AG04450 (cell line): ENCODE measurements at regions not wholly inside any gene's neighbourhood (a gene's known extent, or its start where the extent isn't known, plus 50 kb on each side); places are given as distances from the start of the nearest gene placed in this dataset.

ENCODE experiments used
- CTCF ChIA-PET: fragments of 300-600, 350-600 bp; formaldehyde crosslinking; extraction: SDS; loops from one replicate; lab custom pipeline; 2022; ENCODE audit warnings: antibody characterized with exemption, inconsistent platforms; lab: Charles Lee
- POLR2A ChIA-PET: fragments of 350-600 bp; formaldehyde crosslinking; extraction: SDS; loops from one replicate; lab custom pipeline; 2021; ENCODE audit warnings: antibody characterized with exemption, inconsistent platforms; lab: Yijun Ruan, JAX
- DNase-seq: peaks from one replicate; pipeline ENCODE4 v3.0.0-alpha.2; 2011; ENCODE audit warnings: low read depth, low spot score
- H3K27ac ChIP-seq: one replicate; pipeline ENCODE4 v1.5.1; 2012; ENCODE audit warnings: low read depth, low read length, control low read depth
- H3K27me3 ChIP-seq: one replicate; pipeline ENCODE4 v1.6.0; 2012; ENCODE audit warnings: low read length; ENCODE audit not compliant: control insufficient read depth, insufficient read depth
- H3K4me3 ChIP-seq: 2 replicates; pipeline ENCODE4 v1.5.1; 2011; ENCODE audit warnings: mild to moderate bottlenecking, low read depth, low read length, control low read depth
- H3K9me3 ChIP-seq: 2 replicates; pipeline ENCODE4 v1.5.1; 2012; ENCODE audit warnings: low read length; ENCODE audit not compliant: control insufficient read depth, insufficient read depth
- TF ChIP-seq, protein P1 (sequence below): IDR thresholded peaks from 2 replicates; pipeline ENCODE4 v1.5.1; 2011; ENCODE audit warnings: low read depth, low read length, control low read depth, inconsistent platforms

DNA sequence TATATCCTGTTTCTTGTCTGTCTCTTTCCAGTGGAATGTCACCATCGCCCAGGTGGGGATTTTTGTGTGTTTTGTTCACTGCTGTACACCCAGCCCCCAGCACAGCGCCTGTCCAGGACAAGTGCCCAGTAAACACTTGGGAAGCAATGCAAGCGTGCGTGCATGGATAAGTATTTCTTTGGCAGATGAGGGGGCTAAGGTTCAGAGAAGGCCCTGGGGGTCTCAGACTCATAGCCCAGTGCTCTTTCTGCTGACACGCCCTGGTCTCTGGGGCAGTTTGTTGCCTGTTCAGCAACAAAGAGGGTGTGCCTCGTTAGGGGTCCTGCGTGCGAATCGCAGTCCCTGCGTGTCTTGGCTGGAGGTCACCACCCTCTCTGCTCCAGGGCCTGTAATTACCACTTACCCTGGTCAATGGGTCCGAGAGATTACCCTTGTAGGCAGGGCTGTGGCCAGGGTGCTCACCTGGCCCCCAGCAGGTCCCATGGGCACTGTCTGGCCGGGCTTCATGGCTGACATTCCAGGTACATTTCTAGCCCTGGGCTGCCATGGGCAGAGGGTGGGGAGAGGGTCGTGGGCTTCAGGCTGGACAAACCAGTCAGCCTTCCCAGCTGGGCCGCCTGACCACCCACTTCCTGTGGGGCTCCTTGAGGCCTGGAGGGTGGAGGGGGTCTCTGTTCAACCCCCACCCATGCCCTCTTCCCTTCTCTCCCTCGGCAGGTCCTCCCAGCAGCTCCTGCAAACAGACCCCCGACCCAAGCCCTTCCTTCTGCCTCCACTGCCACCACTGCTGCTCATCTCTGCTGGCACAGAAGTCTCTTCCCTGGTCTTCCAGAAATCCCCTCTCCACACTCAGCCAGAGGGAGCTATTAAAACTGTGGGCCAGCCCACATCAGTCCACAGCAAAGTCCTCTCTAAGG is 87.1 kb downstream of the CEBPB start:
- no peak for DNase-seq
- Histone ChIP-seq H3K4me3 (no peak overlapping the region), H3K9me3 (no peaks in the 10 kb centered on the region; the same call in 1 of the 2 replicates), H3K27me3 (no peaks in the 10 kb centered on the region), H3K27ac (peak overlapping the region; percentile 21)
- TF ChIP-seq, protein P1, sequence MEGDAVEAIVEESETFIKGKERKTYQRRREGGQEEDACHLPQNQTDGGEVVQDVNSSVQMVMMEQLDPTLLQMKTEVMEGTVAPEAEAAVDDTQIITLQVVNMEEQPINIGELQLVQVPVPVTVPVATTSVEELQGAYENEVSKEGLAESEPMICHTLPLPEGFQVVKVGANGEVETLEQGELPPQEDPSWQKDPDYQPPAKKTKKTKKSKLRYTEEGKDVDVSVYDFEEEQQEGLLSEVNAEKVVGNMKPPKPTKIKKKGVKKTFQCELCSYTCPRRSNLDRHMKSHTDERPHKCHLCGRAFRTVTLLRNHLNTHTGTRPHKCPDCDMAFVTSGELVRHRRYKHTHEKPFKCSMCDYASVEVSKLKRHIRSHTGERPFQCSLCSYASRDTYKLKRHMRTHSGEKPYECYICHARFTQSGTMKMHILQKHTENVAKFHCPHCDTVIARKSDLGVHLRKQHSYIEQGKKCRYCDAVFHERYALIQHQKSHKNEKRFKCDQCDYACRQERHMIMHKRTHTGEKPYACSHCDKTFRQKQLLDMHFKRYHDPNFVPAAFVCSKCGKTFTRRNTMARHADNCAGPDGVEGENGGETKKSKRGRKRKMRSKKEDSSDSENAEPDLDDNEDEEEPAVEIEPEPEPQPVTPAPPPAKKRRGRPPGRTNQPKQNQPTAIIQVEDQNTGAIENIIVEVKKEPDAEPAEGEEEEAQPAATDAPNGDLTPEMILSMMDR, result no peak
- POLR2A ChIA-PET, result no interaction called here
- CTCF ChIA-PET, result no interaction called here

DNA sequence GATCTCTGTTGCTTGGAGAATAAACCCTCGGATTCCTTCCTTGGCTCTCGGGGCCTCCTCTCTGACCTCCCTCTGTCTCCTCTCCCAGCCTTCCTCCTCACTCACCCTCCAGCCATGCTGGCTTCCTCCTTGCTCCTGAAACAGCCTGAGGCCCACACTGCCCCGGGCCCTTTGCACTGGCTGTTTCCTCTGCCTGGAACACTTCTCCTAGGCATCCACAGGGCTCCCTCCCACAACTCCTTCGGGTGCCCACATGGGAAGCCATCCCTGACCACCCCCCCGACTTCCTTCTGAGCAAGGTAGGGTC is 87.7 kb downstream of the CEBPB start:
- Histone ChIP-seq H3K27me3 (no peaks in the 10 kb centered on the region), H3K27ac (no peak overlapping the region), H3K4me3 (no peak overlapping the region), H3K9me3 (no peaks in the 10 kb centered on the region; the same call in 1 of the 2 replicates)
- ChIA-PET POLR2A (no interaction called here), CTCF (no interaction called here)
- no peak for DNase-seq
- TF ChIP-seq, protein P1, result no peak

DNA sequence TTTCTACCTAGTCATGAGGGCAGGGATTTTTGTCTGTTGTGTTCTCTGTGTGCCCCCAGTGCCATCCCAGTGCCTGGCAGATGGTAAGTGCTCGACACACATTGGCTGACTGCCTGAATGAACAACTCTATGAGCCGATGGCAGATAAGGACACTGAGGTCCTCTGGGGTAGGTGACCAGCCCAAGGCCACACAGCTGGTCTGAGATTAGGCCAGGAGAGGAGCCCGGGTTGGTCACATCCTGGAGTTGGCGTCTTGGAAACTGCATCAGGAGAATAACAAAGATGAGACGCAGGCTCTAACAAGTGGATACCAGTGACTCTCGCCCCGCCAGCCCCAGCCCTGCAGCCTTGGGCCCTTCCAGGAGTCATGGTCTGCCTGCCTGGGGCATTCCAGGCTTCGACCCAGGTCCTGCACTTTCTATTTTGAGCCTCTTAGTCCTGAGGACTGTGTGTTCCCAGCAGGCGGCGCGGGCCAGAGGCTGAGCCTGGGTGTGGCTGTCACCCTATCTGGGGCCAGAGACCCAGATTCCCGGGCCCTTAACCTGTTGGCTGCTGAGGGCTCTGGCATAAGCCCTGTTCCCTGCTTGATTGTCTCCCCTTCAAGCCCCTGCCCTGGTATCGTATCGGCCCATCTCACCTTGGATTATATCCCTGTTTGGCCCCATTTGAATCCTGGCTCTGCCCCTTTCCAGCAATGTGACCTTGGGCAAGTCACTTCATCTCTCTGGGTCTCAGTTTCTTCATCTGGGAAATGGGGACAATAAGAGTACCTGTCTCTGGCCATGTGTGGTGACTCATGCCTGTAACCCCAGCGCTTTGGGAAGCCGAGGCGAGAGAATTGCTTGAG is 88.3 kb downstream of the CEBPB start:
- no peak for DNase-seq
- H3K4me3 ChIP-seq, result no peak overlapping the region
- no peaks in the 10 kb centered on the region for H3K27me3 ChIP-seq
- ChIA-PET POLR2A (no interaction called here), CTCF (no interaction called here)
- no peaks in the 10 kb centered on the region for H3K9me3 ChIP-seq
- TF ChIP-seq, protein P1, result no peak
- H3K27ac ChIP-seq, result no peak overlapping the region

DNA sequence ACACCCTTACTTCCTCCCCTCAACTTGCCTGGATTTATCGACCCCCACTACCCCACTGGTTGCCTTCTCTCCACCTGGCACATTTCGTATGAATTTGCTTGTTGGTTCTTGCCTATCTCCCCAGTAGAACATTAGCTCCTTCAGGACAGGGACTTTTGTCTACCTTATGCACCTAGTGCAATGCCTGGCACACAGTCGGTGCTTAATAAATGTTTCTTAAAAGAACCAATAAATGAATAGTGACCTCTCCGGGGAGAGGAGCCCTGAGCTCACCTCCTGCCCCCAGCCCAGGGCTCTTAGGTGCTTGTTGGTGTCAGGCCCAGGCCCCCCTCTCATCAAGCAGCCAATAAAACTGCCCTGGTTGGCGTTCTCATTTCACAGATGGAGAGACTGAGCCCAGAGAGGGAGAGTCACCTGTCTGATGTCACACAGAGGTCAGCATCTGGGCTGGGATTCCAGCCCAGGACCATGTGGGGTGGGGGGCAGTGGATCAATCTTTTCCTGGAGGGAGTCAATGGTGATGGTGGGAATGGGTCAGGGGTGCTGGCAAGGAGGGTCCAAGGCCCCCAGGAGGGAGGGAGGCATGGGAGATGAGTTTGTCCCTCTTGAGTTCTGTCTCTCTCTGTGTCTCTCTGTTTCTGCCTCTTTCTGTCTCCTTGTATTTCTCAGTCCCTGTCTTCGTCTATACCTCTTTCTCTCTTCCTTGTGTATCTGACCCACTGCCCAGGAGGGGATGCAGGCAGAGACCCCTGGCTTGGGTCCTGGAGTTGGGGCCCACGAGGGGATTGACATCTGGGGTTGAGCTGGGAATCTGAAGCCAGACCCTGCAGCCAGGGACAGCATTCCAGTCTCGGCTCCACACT is 89.6 kb downstream of the CEBPB start:
- TF ChIP-seq, protein P1, result no peak
- Histone ChIP-seq H3K4me3 (no peak overlapping the region), H3K27me3 (no peaks in the 10 kb centered on the region), H3K9me3 (no peaks in the 10 kb centered on the region), H3K27ac (no peak overlapping the region)
- CTCF ChIA-PET, result no interaction called here
- no peak for DNase-seq
- POLR2A ChIA-PET, result no interaction called here
